Activated CD8-positive, alpha-beta memory T cell treated with anti-CD3 and anti-CD28 coated beads for 36 hours (primary cell): ENCODE measurements at regions not wholly inside any gene's neighbourhood (a gene's known extent, or its start where the extent isn't known, plus 50 kb on each side); places are given as distances from the start of the nearest gene placed in this dataset.
"Not testable (repeated sequence)": the region's sequence is repeated elsewhere in the genome, so short reads cannot be mapped to it uniquely, and the experiment has no call there.

Experiments
- CTCF ChIA-PET: fragments of 350-600 bp; sonication (Branson Sonifier 250); formaldehyde crosslinking; loops from one replicate; lab custom pipeline; 2021; ENCODE audit warnings: antibody characterized with exemption; lab: Charles Lee
- POLR2A ChIA-PET: fragments of 350-600 bp; sonication (Branson Sonifier 250); formaldehyde crosslinking; loops from one replicate; lab custom pipeline; 2021; ENCODE audit warnings: antibody characterized with exemption; lab: Charles Lee

DNA sequence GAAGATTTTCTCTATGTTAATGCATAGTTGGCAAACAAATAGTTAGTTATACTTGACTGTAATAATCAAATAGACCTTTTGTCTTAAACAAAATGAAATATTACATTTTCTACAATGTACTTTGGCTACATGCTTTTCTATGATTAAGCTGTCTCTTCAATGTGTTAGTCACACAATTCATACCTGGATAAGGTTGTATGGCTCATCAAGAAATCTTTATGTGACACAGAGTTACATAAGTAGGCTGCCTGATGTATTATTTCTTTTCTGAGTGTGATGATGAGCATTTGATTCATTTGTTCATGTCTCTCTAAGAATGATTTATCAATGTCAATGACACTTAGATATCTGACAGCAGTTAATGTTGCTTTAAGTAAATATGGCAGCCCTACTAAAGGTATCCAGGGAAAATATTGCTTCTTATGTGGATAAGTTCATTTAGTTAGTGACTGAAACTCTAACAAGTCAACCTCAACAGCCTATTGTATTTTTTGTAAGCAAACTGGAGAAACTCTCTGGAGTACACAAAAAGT is 157.4 kb upstream of the SOX2 start:
- POLR2A ChIA-PET: no interaction called here
- CTCF ChIA-PET: no interaction called here

DNA sequence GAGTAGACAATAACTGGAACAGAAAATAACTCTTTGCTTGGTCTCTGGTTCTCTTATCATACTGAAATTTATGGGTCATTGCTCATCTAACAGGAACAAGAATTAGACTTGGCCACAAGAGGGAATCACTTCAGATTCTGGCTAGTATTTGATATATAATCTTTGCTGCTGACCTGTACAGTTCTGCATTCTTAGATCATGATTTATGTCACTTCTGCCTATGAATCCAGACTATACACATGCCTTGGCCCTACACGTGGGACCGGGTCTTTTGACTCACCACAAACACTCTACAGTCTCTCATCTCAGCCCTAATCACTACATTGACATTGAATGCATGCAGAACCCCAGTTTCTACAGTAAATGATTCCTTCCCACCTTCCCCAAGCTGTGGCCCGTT is 162.5 kb upstream of the SOX2 start:
- CTCF ChIA-PET: no interaction called here
- POLR2A ChIA-PET: no interaction called here

DNA sequence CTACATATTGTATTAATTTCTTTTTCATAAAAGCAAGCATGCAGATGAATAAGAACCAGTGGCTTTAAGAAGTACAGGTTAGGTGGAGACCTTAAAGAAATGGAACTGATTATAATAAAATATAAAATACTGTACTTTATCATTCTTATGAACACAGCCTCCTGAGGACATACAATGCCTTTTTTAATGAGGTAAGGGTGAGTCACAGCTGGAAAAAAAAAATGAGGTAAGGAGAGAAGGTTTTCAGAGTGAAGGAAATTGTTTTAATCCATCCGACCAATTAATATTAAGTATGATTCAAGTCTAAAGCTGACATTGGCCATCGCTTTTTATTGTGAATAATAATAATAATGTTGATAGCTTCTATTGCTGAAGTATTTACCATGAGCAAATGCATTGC is 170.3 kb upstream of the SOX2 start:
- CTCF ChIA-PET: no interaction called here
- POLR2A ChIA-PET: no interaction called here

DNA sequence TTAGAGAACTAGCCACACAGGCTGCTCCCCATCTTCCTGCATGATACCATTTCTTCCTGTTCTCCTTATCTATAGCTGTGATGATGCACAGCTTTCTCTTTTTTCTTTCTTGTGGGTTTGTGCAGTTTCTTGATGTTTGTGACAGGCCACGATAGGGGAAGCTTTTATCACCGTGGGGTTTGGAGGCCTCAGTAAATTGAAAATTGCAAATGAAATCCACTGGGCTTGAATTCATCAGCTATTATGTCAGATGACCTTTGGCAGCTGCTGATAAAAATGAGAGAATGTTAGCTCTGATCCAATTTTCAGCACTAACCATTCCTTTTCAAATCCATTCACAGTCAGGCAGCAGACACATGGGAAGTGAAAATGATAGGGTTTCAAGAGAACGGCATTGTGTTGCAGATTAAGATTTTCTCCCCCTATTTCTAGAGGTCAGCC is 176.9 kb upstream of the SOX2 start:
- ChIA-PET POLR2A (no interaction called here), CTCF (no interaction called here)

DNA sequence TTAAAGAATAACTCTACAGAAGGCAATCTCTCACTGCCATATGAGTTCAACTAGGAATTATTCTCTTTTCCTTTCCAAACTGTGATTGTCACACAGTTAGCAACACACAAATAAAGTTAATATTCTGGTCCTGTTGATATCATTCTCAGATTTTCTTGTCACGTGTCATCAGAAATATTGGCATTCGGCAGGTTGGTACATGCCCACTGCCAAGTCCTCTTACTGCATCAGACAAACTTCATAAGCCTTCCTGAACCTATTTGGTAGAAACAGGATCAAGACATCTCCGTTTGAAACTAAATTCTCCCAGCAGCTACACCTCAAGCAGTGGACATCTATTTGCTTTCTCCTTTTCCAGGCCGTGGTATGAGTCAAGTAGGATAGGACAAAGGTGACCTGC is 177.9 kb upstream of the SOX2 start:
- POLR2A ChIA-PET: no interaction called here
- CTCF ChIA-PET: no interaction called here

DNA sequence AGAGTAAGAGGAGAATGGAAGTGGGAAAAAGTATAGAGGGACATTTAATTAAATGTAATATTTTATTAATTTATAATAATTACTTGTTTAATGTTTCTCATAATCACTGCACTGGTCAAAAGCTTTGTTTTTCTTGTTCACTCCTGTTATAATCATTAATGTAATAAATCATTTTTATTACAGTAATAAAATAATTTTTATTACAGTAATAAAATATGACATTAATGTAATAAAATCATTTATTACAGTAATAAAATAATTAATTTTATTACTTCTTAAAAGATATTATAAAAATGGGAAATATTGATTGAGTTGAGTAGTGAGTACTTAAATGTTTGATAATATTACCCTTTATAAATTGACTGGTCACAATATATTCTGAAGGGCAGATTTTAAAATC is 181.1 kb upstream of the SOX2 start:
- ChIA-PET CTCF (no interaction called here), POLR2A (no interaction called here)

DNA sequence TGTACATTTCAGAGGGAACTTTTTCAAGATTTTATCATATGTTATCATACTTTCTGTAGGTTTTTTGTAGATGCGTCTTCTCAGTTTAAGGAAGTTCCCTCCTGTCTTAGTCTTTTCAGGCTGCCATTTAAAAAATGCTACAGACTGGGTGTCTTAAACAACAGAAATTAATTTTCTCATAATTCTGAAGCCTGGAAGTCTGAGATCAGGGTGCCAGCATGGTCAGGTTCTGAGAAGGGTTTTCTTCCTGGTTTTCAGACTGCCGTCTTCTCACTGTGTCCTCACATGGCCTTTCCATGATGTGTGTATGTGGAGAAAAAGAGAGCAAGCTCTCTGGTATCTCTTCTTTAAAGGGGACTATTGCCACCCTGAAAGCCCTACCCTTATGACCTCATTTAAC is 189.9 kb upstream of the SOX2 start:
- ChIA-PET POLR2A (no interaction called here), CTCF (no interaction called here)

DNA sequence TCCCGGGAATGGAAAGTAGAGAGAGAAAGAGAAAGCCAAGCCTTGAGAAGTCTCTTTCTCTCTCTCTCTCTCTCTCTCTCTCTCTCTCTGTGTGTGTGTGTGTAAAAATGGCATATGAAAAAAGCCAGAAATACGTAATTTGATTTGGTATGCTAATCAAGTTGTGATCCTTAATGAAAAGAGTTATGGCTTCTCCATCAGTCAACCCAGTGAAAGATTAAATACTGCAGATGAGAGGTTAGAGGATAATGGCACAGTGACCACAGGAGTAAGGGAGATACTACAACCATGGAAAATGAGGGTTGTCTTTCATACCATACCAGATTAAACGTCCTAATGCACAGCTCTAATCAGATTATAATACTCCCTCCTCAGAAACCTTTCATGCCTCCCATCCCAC is 193.5 kb upstream of the SOX2 start:
- POLR2A ChIA-PET: no interaction called here
- CTCF ChIA-PET: no interaction called here

DNA sequence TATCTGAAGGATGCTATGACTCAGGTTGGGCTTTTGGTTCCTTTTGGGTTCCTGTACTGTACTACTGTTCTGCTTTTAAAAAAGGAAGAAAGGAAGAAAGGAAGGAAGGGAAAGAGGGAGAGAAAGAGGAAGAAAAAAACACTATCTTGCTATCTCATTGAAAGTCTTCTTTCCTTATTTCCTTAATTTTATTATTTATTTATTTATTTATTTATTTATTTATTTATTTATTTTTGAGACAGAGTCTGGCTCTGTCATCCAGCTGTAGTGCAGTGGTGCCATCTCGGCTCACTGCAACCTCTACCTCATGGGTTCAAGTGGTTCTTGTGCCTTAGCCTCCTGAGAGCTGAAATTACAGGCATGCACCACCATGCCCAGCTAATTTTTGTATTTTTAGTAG is 198.9 kb upstream of the SOX2 start:
- POLR2A ChIA-PET: no interaction called here
- CTCF ChIA-PET: no interaction called here

DNA sequence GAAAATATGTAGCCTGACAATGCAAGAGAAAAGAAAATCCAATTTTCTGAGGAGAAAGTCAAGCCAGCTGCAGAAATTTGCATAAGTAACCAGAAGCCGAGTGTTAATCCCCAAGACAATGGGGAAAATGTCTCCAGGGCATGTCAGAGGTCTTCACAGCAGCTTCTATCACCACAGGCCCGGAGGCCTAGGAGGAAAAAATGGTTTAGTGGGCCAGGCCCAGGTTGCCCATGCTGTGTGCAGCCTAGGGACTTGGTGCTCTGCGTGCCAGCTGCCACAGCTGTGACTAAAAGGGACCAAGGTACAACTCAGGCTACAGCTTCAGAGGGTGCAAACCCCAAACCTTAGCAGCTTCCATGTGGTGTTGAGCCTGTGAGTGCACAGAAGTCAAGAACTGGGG is 201.2 kb upstream of the SOX2 start:
- POLR2A ChIA-PET: no interaction called here
- CTCF ChIA-PET: no interaction called here

DNA sequence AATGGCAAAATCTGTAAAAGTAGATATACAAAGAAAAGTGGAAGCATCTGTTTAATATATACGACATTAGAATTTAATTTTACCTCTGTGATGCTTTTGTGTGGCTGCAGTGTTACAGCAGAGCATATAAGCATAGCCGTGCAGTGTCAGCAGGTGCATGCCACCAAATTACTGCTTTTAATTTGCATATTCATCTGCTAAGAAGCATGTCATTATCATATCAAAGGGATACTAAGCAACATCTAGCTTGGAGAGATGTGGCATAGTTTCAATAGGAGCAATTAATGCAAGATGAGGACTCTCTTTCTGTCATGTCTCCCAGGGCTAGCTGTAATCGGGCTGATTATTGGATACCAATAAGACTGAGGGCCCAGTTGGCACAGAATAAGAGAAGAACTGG is 214.4 kb upstream of the SOX2 start:
- CTCF ChIA-PET: no interaction called here
- POLR2A ChIA-PET: no interaction called here

DNA sequence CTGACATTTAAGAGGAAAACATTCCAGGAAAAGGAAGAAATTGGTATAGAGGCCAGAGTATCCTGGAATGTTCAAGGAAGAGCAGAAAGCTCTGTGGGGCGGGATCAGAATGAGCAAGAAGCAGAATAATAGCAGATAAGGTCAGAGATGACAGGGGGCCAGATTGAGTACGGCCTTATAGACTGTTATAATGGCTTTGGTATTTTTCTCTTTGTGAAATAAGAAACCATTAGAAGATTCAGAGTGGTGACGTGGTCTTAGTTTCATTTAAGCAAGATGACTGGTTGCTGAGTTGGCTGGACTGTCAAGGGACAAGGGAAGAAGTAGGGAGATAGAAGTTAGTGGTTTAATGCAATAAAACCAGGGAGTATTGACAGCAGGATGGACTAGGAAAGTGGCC is 218.3 kb upstream of the SOX2 start:
- CTCF ChIA-PET: no interaction called here
- POLR2A ChIA-PET: no interaction called here

DNA sequence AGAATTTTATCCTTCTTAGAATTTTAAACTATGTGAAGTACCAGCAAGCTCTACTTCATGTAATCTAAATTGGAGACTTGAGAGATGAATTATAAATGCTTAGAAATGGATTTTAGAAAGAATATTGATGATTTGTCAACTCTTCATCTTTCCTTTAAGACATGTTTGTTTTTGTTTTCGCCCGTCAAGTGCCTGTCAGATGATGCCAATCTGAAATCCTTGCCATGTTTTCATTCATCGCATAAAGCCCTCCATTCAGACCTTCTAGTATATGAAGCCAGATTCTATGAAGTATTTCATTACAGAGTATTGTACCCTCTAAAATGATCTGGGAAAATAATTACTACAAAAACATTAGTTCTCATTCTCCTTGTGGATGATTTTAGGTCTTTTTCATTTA is 223.2 kb upstream of the SOX2 start:
- POLR2A ChIA-PET: no interaction called here
- CTCF ChIA-PET: no interaction called here

DNA sequence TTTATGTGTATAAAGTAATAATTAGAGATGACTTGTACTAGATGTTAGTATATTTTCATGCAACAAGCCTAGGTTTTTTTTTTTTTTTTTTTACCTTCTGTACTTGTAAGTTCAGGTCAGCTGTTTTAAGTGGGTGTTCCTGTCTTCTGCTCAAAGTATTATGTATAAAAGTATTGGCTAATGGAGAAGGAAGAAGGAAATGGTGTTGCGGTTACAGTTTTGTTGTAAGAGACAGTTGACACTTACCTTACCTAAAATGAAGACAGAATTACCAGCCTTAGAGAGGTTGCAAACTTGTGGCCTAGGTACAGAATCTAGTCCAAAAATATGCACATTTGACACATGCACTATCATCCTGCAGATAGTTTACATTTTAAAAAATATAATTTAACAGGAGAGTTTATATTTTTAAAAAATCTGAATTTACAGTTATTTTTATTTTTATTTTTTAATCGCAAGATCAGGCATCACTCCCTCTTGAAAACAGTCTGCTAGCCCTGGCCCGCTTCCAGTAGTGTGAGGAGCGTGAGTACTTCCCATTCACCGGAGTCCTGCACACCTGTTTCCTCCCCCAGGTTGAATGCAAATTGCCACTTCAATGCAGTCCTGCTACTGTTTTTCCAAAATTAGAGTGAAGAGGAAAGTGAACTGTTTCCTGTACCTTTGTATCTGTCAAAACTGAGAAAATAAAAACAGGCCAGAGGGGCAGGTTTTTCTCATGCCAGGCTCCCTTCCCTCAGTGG is 224.3 kb upstream of the SOX2 start:
- ChIA-PET POLR2A (no interaction called here), CTCF (no interaction called here)

DNA sequence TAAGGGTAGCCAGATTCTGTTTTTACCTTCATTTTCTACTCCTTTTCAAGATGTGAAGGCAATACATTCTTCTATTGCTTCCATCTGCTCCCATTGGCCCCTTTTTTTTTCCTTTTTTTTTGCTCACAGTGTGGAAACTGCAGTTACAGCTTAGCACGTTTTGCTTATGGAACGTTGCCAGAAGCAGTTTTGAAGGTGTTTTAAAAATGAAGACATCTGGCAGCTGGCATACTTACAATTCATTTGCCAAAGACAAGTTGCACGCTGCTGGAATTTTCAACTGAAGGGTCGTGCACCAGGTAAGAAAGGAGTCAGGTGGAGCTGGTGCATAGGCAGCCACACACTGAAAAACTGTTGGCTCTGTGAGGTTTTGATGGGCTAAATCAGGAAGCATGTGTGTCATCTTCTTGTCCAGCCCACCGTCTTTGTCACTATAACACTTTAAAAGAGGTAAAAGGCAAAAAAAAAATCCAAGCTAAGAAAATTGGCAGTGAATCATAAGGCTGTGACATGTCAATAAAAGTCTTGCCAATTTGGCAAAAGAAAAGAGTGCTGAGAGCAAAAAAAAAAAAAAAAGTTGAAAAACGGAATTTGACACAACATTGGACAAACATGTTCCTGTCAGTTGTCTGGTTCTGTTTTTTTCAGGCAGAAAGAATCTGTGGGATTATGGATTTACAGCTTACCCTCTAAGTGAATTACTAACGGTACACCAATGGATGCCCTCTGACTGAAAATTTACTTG is 225.4 kb upstream of the SOX2 start:
- ChIA-PET POLR2A (interaction anchor here (0.6 kb wide), 1 partner anchor 182 kb away, joined by 3 read pairs; no protein-coding TSS in a partner anchor), CTCF (no interaction called here)

DNA sequence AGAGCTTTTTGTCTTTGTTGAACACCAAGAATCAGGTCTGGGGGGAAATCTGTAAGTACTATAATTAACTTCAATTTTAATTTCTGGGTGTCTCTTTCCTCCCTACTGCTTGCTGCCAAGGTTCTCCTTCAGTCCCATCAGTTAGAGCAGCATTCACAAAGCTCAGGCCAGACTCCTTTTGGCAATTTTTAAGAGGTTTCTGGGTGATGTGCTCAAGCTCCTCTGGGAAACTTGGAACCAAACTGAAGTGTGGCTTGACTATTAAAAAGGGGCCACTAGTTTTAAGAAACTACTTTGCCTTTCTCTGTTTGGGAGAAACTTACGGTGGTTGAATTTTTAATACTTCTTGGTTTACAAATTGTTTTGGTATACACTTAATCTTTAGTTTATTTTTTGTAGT is 227.7 kb upstream of the SOX2 start:
- POLR2A ChIA-PET: no interaction called here
- CTCF ChIA-PET: no interaction called here

DNA sequence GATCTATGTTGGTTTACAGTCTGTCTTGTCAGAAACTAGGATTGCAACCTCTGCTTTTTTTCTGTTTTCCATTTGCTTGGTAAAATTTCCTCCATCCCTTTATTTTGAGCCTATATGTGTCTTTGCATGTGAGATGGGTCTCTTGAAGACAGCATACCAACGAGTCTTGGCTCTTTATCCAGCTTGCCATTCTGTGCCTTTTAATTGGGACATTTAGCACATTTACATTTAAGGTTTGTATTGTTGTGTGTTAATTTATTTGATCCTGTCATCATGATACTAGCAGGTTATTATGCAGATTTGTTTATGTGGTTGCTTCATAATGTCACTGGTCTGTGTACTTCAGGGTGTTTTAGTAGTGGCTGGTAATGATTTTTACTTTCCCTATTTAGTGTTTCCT is 236.6 kb upstream of the SOX2 start:
- CTCF ChIA-PET, POLR2A ChIA-PET: not testable (repeated sequence)

DNA sequence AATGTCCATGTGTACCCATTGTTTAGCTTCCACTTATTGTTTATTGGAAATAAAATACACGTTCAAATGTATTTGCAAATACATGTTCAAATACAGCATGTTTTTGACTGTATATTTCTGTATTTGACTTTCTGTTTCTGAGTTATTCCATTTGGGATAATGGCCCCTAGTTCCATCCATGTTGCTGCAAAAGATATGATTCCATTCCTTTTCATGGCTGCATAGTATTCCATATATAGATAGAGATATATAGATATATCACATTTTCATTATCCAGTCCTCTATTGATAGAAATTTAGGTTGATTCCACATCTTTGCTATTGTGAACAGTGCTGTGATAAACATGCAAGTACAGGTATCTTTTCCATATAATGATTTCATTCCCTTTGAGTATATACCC is 241.4 kb upstream of the SOX2 start:
- CTCF ChIA-PET: no interaction called here
- POLR2A ChIA-PET: no interaction called here

DNA sequence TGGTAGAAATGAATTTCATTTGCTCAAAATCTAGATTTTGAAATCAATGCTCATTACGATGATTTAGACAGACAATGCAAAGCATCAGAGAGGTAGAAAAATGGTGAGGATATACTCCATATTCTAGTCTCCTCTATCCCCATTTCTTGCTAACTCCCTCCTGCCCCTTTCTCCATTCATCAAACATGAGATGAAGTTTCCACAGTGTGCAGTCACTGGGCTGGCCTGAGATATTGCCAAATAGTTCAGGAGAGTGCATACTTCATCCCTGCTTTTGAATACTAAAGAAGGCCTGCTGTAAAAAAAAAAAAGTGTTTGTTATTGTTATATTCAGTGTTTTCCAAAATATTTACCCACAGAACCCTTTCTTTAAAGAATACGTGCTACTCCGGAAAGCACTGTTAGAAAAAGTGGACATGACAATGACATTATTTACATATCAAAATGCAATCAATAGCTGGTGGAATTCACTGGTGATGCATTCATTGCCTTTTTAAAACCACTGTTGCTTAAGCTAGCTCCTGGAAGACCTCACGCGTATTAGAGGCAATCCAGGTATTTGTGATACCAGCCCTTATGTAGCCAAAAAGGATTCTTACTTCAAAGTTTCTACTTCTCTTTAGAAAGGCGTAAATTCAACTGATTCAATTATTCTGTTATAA is 247.6 kb upstream of the SOX2 start:
- ChIA-PET CTCF (no interaction called here), POLR2A (no interaction called here)

DNA sequence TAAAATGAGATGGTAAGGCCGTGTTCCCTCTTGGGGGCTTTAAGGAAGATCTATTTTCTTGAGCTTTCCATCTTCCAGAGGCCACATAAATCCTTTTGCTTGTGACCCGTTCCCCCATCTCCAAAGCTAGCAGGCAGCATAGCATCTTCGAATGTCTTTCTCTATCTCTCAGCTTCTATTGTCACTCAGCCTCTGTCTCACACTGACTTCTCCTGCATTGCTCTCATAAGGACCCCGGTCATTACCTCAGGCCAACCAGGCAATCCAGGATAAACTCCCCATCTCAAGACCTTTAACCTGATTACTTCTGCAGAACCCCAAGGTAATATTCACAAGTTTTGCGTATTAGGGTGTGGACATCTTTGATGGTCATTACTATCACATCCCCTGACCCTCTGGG is 250.3 kb upstream of the SOX2 start:
- ChIA-PET POLR2A (no interaction called here), CTCF (no interaction called here)

DNA sequence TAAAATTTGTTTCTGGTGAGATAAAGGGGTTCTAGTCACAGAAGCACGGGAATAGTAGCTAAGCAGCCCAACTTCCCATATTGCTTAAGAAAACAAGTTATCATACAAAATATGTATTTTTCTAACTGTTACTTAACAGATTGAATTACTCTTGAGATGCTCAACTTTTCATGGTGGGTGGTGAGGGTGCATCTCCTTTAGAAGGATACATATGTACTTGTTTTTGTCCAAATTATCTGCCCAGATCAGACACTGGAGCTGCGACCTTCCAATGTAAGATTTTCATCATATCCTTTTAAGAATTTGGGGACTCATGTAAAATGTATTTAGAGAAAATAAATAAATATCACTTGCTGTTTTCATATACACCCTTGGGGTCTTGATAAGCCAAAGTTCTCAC is 252.2 kb upstream of the SOX2 start:
- CTCF ChIA-PET: no interaction called here
- POLR2A ChIA-PET: no interaction called here
